Epithelial cell of esophagus (primary cell): ENCODE measurements at regions not wholly inside any gene's neighbourhood (a gene's known extent, or its start where the extent isn't known, plus 50 kb on each side); places are given as distances from the start of the nearest gene placed in this dataset.
"Not testable (repeated sequence)": the region's sequence is repeated elsewhere in the genome, so short reads cannot be mapped to it uniquely, and the experiment has no call there.

Experiments used
- DNase-seq: peaks from one replicate; pipeline ENCODE4 v3.0.0; 2010; ENCODE audit warnings: low read depth
- H3K4me3 ChIP-seq: 2 replicates; pipeline ENCODE4 v1.5.1; 2011; ENCODE audit warnings: mild to moderate bottlenecking, low read length, control low read depth
- TF ChIP-seq, protein P1 (sequence below): IDR thresholded peaks from 2 replicates; pipeline ENCODE4 v1.5.1; 2011; ENCODE audit warnings: low read depth, mild to moderate bottlenecking, low read length, control low read depth, inconsistent platforms; ENCODE audit not compliant: insufficient read depth; ENCODE audit errors: missing control alignments

DNA sequence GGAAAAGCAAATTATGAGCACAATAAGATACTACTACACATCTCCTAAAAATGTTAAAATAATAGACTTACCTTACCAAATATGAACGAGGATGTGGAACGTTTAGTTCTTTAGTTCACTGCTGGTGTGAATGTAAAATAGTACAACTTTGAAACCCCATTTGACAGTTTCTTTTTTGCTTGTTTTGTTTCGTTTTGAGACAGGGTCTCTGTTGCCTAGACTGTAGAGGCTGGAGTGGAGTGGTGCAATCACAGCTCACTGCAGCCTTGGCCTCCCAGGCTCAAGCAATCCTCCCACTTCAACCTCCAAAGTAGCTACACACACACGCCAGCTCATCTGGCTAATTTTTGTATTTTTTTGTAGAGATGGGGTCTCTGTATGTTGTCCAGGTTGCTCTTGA is 136.4 kb upstream of the FAR2 start:
- TF ChIP-seq, protein P1, sequence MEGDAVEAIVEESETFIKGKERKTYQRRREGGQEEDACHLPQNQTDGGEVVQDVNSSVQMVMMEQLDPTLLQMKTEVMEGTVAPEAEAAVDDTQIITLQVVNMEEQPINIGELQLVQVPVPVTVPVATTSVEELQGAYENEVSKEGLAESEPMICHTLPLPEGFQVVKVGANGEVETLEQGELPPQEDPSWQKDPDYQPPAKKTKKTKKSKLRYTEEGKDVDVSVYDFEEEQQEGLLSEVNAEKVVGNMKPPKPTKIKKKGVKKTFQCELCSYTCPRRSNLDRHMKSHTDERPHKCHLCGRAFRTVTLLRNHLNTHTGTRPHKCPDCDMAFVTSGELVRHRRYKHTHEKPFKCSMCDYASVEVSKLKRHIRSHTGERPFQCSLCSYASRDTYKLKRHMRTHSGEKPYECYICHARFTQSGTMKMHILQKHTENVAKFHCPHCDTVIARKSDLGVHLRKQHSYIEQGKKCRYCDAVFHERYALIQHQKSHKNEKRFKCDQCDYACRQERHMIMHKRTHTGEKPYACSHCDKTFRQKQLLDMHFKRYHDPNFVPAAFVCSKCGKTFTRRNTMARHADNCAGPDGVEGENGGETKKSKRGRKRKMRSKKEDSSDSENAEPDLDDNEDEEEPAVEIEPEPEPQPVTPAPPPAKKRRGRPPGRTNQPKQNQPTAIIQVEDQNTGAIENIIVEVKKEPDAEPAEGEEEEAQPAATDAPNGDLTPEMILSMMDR = no peak
- no peak overlapping the region for H3K4me3 ChIP-seq
- DNase-seq = no peak

DNA sequence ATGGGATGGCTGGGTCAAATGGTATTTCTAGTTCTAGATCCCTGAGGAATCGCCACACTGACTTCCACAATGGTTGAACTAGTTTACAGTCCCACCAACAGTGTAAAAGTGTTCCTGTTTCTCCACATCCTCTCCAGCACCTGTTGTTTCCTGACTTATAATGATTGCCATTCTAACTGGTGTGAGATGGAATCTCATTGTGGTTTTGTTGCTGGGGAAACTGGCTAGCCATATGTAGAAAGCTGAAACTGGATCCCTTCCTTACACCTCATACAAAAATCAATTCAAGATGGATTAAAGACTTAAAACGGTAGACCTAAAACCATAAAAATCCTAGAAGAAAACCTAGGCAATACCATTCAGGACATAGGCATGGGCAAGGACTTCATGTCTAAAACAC is 131.5 kb upstream of the FAR2 start:
- not testable (repeated sequence) for DNase-seq, H3K4me3 ChIP-seq

GRCh38 chr12:29023436-29024076 is 125.5 kb upstream of the FAR2 start:
- TF ChIP-seq, protein P1 = no peak
- DNase-seq = peak; percentile 10
- H3K4me3 ChIP-seq = no peak overlapping the region

DNA sequence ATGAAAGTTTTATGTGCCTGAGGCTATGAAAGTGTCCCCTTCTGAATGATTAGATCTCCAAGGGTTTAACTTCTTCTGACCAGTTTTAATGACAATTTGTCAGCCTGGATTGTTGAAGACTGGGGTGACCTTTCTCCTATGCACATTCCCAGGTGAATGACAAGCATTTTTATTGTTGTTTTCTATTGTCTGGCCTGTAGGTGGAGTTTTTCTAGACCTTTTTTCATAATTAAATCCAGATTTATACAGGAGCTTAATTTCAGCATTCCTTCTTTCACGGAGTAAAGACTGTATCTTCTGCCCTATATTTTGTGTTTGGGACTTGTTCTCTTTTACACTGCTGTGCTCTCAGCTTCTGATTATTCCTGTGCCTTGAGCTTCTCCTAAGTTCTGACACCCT is 125.0 kb upstream of the FAR2 start:
- DNase-seq = peak; percentile 14
- TF ChIP-seq, protein P1 = peak; percentile 19
- no peak overlapping the region for H3K4me3 ChIP-seq

- no peak for DNase-seq
- no peak overlapping the region for H3K4me3 ChIP-seq
- TF ChIP-seq, protein P1 = no peak
Observed at GRCh38 chr12:29025937-29026336, 123.1 kb upstream of the FAR2 start.

GRCh38 chr12:29026419-29026818 is 122.7 kb upstream of the FAR2 start:
- DNase-seq = no peak
- TF ChIP-seq, protein P1 = no peak
- H3K4me3 ChIP-seq = no peak overlapping the region

GRCh38 chr12:29029484-29029883 is 119.6 kb upstream of the FAR2 start:
- DNase-seq, H3K4me3 ChIP-seq: not testable (repeated sequence)

DNA sequence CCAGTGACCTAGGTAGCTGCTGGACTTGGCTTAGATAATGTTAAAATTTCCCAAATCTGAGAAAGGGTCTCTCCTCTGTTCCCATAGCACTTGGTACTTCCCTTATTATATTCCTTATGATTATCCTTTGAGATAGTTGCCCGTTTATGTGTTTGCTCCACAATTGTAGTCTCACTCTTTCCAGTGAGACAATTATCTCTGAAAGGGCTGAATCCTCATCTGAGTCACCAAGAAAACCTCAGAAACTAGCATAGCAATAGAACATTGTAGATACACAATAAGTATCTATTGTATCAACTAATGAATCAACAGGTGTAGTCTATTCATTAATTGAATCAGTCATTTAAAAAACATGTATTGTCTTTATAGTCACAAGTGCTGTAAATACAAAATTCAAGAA is 119.1 kb upstream of the FAR2 start:
- TF ChIP-seq, protein P1 = no peak
- H3K4me3 ChIP-seq = no peak overlapping the region
- DNase-seq = peak; percentile 27
